PFSK-1 (cell line): ENCODE measurements at regions not wholly inside any gene's neighbourhood (a gene's known extent, or its start where the extent isn't known, plus 50 kb on each side); places are given as distances from the start of the nearest gene placed in this dataset.

Experiments
- FOXP2 ChIP-seq: optimal IDR thresholded peaks from 2 replicates; pipeline ENCODE3; 2011; ENCODE audit warnings: borderline replicate concordance, control low read depth, inconsistent platforms; ENCODE audit not compliant: insufficient read depth; ENCODE audit errors: extremely low read length, extremely low read depth
- POLR2AphosphoS5 ChIP-seq: IDR thresholded peaks from 2 replicates; pipeline ENCODE4 v1.6.1; 2012; ENCODE audit warnings: low read depth, mild to moderate bottlenecking, control low read depth, low read length, moderate library complexity
- REST ChIP-seq, 2 experiments: IDR thresholded peaks; 2 replicates each; pipeline versions ENCODE4 v1.6.1 to v1.8.0; 2011 to 2012; ENCODE audit warnings: low read depth in 2 of 2, low read length in 2 of 2, control low read depth in 1 of 2, inconsistent platforms in 1 of 2, mild to moderate bottlenecking in 1 of 2, moderate library complexity in 1 of 2; ENCODE audit not compliant: insufficient read depth in 1 of 2
- SIN3A ChIP-seq: IDR thresholded peaks from 2 replicates; pipeline ENCODE4 v1.6.1; 2012; ENCODE audit warnings: mild to moderate bottlenecking, low read length, moderate library complexity, borderline replicate concordance; ENCODE audit not compliant: insufficient read depth
- TAF1 ChIP-seq: IDR thresholded peaks from 2 replicates; pipeline ENCODE4 v1.6.1; 2012; ENCODE audit warnings: low read length, control low read depth, borderline replicate concordance; ENCODE audit not compliant: insufficient read depth

DNA sequence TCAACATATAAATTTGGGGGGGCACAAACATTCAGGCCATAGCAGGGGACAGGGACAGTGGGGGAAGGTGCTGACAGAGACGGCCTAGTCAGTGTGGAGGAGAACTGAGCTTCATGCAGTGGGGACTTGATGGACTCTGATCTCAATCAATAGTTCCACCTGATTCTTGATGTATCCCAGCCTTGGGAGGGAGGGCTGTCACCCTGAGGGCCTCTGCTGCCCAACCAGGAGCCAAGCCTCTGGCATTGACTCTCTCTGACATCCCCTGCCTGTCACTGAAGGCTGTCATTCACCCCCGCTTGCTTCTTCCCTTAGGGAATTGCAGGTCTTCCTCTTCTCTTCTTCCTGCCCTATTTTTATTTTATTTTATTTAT, 180.6 kb upstream of the TAB2 start:
- TF ChIP-seq TAF1 (no peak), POLR2AphosphoS5 (no peak), FOXP2 (no peak), SIN3A (no peak), REST (IDR thresholded peaks at IDR 0.05; ENCODE audit: insufficient read depth in 1 of 2, low read depth in 2 of 2, low read length in 2 of 2) (no peak)

DNA sequence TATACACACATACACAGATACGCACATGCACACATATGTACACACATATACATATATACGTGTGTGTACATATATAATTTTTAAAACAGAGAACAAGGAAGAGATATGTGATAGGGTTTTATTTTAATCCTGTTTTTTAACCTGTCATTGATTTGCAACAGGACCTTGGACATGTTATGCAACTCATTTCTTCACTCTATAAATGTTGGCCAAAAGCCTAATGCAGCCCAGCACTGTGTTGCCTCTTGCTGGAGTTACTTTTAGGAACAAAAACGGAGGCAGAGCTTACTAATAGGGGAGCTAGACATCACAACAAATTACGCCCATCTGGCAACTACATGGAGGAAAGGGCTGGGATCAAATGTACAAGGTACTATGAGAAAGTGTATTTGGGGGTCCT, 179.9 kb upstream of the TAB2 start:
- TF ChIP-seq REST (IDR thresholded peaks at IDR 0.05; ENCODE audit: insufficient read depth in 1 of 2, low read depth in 2 of 2, low read length in 2 of 2), result no peak
- TF ChIP-seq SIN3A, result no peak
- no peak for TF ChIP-seq POLR2AphosphoS5
- no peak for TF ChIP-seq TAF1
- TF ChIP-seq FOXP2, result no peak

DNA sequence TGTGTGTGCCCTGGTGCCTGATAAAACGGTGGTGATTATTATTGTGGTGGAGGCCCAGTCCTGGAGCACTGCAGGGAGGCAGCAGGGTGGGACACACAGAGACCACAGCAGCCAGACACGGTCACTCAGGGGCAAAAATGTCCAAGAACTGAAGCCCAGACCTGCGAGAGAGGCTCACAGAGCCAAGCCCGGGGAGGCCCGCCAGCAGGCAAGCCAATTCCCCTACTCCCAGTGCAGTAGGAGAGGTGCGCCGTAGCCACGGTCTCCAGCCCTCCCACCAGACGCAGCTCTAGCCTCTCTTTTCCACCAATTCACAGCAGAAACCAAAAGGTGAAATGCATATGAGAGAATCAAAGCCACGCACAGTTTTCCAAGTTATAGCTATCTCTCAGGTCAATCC, 179.4 kb upstream of the TAB2 start:
- TF ChIP-seq FOXP2, result no peak
- no peak for TF ChIP-seq POLR2AphosphoS5
- no peak for TF ChIP-seq REST (IDR thresholded peaks at IDR 0.05; ENCODE audit: insufficient read depth in 1 of 2, low read depth in 2 of 2, low read length in 2 of 2)
- no peak for TF ChIP-seq SIN3A
- no peak for TF ChIP-seq TAF1

DNA sequence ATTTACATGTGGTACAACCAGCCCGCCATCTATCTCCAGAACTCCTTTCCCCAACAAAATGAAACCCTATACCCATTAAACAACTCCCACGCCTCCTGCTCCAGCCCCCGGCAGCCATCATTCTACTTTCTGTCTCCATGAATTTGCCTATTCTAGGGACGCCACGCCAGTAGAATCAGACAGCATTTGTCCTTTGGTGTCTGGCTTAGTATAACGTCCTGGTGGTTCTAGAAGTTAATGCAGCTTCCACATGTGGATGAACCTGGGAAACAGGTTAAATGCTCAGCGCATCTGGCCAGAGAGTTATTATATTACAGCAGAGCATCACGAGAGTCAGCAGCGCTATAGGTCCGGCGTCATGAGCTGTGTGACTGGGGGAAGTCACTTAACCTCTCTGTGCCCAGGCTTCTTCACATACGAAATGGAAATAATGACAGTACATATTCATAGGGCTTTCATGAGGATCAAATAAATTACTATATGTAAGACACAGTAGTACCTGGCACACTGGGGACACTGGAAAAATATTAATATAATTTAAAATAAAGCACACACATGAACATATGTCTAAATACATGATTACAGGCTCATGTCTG, 178.7 kb upstream of the TAB2 start:
- TF ChIP-seq REST (IDR thresholded peaks at IDR 0.05; ENCODE audit: insufficient read depth in 1 of 2, low read depth in 2 of 2, low read length in 2 of 2), result no peak

DNA sequence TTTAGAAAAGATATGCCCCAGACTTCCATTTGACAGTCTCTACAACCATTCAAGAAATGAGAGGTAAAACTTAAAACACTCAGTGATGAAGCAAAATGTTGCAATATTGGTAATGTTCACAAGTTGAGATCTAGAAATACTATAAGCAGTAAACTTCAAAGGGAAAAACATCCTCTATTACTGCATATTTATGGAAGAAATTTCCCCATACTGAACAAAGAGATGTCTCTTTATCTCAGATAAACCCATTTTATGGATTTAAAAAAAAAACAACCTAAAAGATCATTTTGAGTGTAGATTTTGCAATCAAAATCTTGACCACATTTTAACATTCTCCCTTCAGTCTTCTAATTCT, 177.8 kb upstream of the TAB2 start:
- TF ChIP-seq FOXP2, result no peak
- TF ChIP-seq SIN3A, result no peak
- no peak for TF ChIP-seq POLR2AphosphoS5
